Esophagus squamous epithelium (tissue), 4 donors: ENCODE measurements at regions not wholly inside any gene's neighbourhood (a gene's known extent, or its start where the extent isn't known, plus 50 kb on each side); places are given as distances from the start of the nearest gene placed in this dataset.

Experiments
- CTCF ChIP-seq, 6 experiments: fragments of 450-650 bp in 4 of 6; fragments of 200-600 bp in 2 of 6; sonication (generic) in 2 of 6; IDR thresholded peaks; one replicate each; pipeline ENCODE4 v1.5.1; 2016 to 2019; ENCODE audit warnings: antibody characterized with exemption in 6 of 6, mild to moderate bottlenecking in 4 of 6, moderate library complexity in 4 of 6
- POLR2A ChIP-seq, 4 donors: fragments of 450-650 bp; IDR thresholded peaks; one replicate each; pipeline ENCODE4 v1.6.1; 2017; ENCODE audit warnings: antibody characterized with exemption in 4 of 4, mild to moderate bottlenecking in 4 of 4, moderate library complexity in 3 of 4

GRCh38 chrX:20500171-20500865, 233.6 kb upstream of the RPS6KA3 start:
- TF ChIP-seq CTCF (IDR thresholded peaks at IDR 0.05) (no peak), POLR2A (IDR thresholded peaks at IDR 0.05) (no peak)
